ENCODE measurements at regions not wholly inside any gene's neighbourhood (a gene's known extent, or its start where the extent isn't known, plus 50 kb on each side); places are given as distances from the start of the nearest gene placed in this dataset.

DNA sequence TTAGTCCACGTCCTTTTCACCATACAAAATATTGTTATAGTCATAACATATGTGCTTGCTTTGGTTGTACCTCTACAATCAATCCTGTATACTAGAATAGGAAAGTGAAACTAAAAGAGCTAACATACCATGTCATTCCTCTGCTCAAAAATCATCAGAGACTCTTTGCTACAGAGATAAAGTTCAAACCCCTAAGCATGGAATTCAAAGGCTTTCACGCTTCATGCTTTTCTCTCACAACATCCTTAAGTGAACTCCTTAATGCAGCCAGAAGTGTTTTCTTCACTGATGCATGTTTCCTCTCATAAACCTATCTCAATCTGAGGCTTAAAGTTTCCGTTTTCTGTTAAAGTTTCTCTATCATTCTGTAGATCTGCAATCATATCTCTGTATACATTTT lies 744.6 kb upstream of the IGFBP7 start:
- POLR2A ChIA-PET, result no interaction called here
- no peaks in the 10 kb centered on the region for H3K36me3 ChIP-seq (ENCODE audit: control insufficient read depth in 2 of 2, insufficient read depth in 1 of 2, low read length in 2 of 2)
- TF ChIP-seq IKZF3 (tag by site-specific recombination; IDR thresholded peaks at IDR 0.05), result no peak
- TF ChIP-seq ZNF701 (tag by site-specific recombination; IDR thresholded peaks at IDR 0.05), result no peak
- no peak for TF ChIP-seq HOXD13 (CRISPR knock-in tag; IDR thresholded peaks at IDR 0.05; ENCODE audit: borderline replicate concordance)
- TF ChIP-seq ZNF621 (tag by site-specific recombination; IDR thresholded peaks at IDR 0.05), result no peak
- no peak for TF ChIP-seq KLF16 (tag by site-specific recombination; IDR thresholded peaks at IDR 0.05)
- no peak for TF ChIP-seq ZNF549 (tag by site-specific recombination; IDR thresholded peaks at IDR 0.05)
- no peak for TF ChIP-seq ZNF416 (tag by site-specific recombination; IDR thresholded peaks at IDR 0.05)
- no peak for TF ChIP-seq ZNF514 (tag by site-specific recombination; IDR thresholded peaks at IDR 0.05)
- TF ChIP-seq, protein P1, sequence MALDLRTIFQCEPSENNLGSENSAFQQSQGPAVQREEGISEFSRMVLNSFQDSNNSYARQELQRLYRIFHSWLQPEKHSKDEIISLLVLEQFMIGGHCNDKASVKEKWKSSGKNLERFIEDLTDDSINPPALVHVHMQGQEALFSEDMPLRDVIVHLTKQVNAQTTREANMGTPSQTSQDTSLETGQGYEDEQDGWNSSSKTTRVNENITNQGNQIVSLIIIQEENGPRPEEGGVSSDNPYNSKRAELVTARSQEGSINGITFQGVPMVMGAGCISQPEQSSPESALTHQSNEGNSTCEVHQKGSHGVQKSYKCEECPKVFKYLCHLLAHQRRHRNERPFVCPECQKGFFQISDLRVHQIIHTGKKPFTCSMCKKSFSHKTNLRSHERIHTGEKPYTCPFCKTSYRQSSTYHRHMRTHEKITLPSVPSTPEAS (tag by site-specific recombination; IDR thresholded peaks at IDR 0.05), result no peak
- H3K27ac ChIP-seq (ENCODE audit: extremely low read depth, low read depth, low read length), result no peak overlapping the region
- H3K4me3 ChIP-seq (ENCODE audit: low read depth, low read length), result no peak overlapping the region
- CTCF ChIA-PET, result no interaction called here
- no peaks in the 10 kb centered on the region for H3K4me1 ChIP-seq (ENCODE audit: control insufficient read depth, insufficient read depth, low read length)
- H3K9me3 ChIP-seq (ENCODE audit: control insufficient read depth, insufficient read depth, low read depth, low read length), result no peaks in the 10 kb centered on the region

DNA sequence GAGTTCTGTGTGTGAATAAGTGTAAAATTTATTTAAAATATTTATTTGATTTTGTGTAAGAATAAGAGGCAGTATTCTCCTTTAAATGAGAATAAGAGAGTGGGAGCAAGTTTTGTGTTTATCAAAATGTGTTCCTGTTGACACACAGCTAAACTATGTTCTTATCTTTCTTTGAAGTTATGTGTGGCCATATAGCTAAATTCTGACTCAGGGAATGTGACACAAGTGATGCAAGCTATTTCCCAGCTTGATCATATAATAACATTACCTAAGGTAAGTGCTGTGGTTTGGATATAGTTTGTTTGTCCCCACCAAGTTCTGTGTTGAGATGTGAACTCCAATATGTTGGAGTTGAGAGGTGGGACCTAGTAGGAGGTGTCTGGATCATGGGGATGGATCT lies 740.0 kb upstream of the IGFBP7 start:
- TF ChIP-seq ZNF221 (tag by site-specific recombination; IDR thresholded peaks at IDR 0.05; ENCODE audit: borderline replicate concordance), result no peak
- no peak for TF ChIP-seq KLF7 (tag by site-specific recombination; IDR thresholded peaks at IDR 0.05; ENCODE audit: borderline replicate concordance)
- no peak for TF ChIP-seq ZNF324 (tag by site-specific recombination; IDR thresholded peaks at IDR 0.05)
- TF ChIP-seq SCRT2 (tag by site-specific recombination; IDR thresholded peaks at IDR 0.05), result no peak
- TF ChIP-seq ZNF133 (tag by site-specific recombination; IDR thresholded peaks at IDR 0.05), result no peak
- TF ChIP-seq ZNF433 (tag by site-specific recombination; IDR thresholded peaks at IDR 0.05; ENCODE audit: low read depth), result no peak
- TF ChIP-seq, protein P2, sequence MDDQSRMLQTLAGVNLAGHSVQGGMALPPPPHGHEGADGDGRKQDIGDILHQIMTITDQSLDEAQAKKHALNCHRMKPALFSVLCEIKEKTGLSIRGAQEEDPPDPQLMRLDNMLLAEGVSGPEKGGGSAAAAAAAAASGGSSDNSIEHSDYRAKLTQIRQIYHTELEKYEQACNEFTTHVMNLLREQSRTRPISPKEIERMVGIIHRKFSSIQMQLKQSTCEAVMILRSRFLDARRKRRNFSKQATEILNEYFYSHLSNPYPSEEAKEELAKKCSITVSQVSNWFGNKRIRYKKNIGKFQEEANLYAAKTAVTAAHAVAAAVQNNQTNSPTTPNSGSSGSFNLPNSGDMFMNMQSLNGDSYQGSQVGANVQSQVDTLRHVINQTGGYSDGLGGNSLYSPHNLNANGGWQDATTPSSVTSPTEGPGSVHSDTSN (CRISPR knock-in tag; IDR thresholded peaks at IDR 0.05), result no peak
- no peak for TF ChIP-seq SP7 (tag by site-specific recombination; IDR thresholded peaks at IDR 0.05)
- TF ChIP-seq ZNF426 (tag by site-specific recombination; IDR thresholded peaks at IDR 0.05), result no peak
- TF ChIP-seq, protein P3, sequence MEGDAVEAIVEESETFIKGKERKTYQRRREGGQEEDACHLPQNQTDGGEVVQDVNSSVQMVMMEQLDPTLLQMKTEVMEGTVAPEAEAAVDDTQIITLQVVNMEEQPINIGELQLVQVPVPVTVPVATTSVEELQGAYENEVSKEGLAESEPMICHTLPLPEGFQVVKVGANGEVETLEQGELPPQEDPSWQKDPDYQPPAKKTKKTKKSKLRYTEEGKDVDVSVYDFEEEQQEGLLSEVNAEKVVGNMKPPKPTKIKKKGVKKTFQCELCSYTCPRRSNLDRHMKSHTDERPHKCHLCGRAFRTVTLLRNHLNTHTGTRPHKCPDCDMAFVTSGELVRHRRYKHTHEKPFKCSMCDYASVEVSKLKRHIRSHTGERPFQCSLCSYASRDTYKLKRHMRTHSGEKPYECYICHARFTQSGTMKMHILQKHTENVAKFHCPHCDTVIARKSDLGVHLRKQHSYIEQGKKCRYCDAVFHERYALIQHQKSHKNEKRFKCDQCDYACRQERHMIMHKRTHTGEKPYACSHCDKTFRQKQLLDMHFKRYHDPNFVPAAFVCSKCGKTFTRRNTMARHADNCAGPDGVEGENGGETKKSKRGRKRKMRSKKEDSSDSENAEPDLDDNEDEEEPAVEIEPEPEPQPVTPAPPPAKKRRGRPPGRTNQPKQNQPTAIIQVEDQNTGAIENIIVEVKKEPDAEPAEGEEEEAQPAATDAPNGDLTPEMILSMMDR (tag by site-specific recombination; IDR thresholded peaks at IDR 0.05), result no peak
- TF ChIP-seq ZNF548 (tag by site-specific recombination; IDR thresholded peaks at IDR 0.05), result no peak
- no peak for TF ChIP-seq ZNF391 (tag by site-specific recombination; IDR thresholded peaks at IDR 0.05; ENCODE audit: borderline replicate concordance, low read depth)
- no peak for TF ChIP-seq ZNF157 (tag by site-specific recombination; IDR thresholded peaks at IDR 0.05)
- TF ChIP-seq, protein P4, sequence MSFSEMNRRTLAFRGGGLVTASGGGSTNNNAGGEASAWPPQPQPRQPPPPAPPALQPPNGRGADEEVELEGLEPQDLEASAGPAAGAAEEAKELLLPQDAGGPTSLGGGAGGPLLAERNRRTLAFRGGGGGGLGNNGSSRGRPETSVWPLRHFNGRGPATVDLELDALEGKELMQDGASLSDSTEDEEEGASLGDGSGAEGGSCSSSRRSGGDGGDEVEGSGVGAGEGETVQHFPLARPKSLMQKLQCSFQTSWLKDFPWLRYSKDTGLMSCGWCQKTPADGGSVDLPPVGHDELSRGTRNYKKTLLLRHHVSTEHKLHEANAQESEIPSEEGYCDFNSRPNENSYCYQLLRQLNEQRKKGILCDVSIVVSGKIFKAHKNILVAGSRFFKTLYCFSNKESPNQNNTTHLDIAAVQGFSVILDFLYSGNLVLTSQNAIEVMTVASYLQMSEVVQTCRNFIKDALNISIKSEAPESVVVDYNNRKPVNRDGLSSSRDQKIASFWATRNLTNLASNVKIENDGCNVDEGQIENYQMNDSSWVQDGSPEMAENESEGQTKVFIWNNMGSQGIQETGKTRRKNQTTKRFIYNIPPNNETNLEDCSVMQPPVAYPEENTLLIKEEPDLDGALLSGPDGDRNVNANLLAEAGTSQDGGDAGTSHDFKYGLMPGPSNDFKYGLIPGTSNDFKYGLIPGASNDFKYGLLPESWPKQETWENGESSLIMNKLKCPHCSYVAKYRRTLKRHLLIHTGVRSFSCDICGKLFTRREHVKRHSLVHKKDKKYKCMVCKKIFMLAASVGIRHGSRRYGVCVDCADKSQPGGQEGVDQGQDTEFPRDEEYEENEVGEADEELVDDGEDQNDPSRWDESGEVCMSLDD (tag by site-specific recombination; IDR thresholded peaks at IDR 0.05), result no peak
- no peak for TF ChIP-seq YY2 (tag by site-specific recombination; IDR thresholded peaks at IDR 0.05)
- Histone ChIP-seq H3K9me3 (ENCODE audit: control insufficient read depth, insufficient read depth, low read depth, low read length) (no peaks in the 10 kb centered on the region), H3K4me3 (ENCODE audit: low read depth, low read length) (no peak overlapping the region), H3K36me3 (ENCODE audit: control insufficient read depth in 2 of 2, insufficient read depth in 1 of 2, low read length in 2 of 2) (no peaks in the 10 kb centered on the region), H3K4me1 (ENCODE audit: control insufficient read depth, insufficient read depth, low read length) (no peaks in the 10 kb centered on the region), H3K27ac (ENCODE audit: extremely low read depth, low read depth, low read length) (no peak overlapping the region)
- ChIA-PET POLR2A (no interaction called here), CTCF (interaction anchor here (0.6 kb wide), 1 partner anchor 22 kb away, joined by 3 read pairs; no protein-coding TSS in a partner anchor)
